DND-41 (cell line): ENCODE measurements at regions not wholly inside any gene's neighbourhood (a gene's known extent, or its start where the extent isn't known, plus 50 kb on each side); places are given as distances from the start of the nearest gene placed in this dataset.

ENCODE experiments used
- EZH2 ChIP-seq: IDR thresholded peaks from 3 replicates; pipeline ENCODE4 v1.6.1; 2012; ENCODE audit warnings: borderline replicate concordance, low read depth, mild to moderate bottlenecking, moderate library complexity, low read length, inconsistent platforms; ENCODE audit not compliant: severe bottlenecking
- TF ChIP-seq, protein P1 (sequence below): IDR thresholded peaks from 2 replicates; pipeline ENCODE4 v1.5.1; 2012; ENCODE audit warnings: borderline replicate concordance, low read length, moderate library complexity, mild to moderate bottlenecking; ENCODE audit not compliant: poor library complexity, severe bottlenecking; ENCODE audit errors: extremely low read depth

DNA sequence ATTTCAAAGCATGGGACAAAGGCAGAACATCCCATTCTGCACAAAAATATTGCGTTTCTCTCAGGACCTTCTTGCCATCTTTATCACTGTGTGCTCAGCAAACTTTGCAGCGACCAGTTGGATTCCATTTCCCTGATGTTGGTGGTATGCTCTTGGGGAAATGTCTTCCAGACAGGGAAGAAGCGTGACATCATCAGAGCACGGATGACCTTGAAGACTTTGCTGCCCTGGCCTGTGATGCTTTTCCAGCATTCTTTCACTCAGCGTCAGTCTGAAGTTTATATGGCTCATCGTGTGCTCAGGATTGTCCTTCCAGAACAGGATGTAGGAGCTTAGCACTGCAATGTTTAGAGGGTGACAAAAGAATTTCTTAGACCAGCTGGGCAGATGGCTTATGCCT, 131.4 kb upstream of the F3 start:
- no peak for TF ChIP-seq EZH2
- TF ChIP-seq, protein P1, sequence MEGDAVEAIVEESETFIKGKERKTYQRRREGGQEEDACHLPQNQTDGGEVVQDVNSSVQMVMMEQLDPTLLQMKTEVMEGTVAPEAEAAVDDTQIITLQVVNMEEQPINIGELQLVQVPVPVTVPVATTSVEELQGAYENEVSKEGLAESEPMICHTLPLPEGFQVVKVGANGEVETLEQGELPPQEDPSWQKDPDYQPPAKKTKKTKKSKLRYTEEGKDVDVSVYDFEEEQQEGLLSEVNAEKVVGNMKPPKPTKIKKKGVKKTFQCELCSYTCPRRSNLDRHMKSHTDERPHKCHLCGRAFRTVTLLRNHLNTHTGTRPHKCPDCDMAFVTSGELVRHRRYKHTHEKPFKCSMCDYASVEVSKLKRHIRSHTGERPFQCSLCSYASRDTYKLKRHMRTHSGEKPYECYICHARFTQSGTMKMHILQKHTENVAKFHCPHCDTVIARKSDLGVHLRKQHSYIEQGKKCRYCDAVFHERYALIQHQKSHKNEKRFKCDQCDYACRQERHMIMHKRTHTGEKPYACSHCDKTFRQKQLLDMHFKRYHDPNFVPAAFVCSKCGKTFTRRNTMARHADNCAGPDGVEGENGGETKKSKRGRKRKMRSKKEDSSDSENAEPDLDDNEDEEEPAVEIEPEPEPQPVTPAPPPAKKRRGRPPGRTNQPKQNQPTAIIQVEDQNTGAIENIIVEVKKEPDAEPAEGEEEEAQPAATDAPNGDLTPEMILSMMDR, result no peak
